ENCODE measurements at regions not wholly inside any gene's neighbourhood (a gene's known extent, or its start where the extent isn't known, plus 50 kb on each side); places are given as distances from the start of the nearest gene placed in this dataset.

DNA sequence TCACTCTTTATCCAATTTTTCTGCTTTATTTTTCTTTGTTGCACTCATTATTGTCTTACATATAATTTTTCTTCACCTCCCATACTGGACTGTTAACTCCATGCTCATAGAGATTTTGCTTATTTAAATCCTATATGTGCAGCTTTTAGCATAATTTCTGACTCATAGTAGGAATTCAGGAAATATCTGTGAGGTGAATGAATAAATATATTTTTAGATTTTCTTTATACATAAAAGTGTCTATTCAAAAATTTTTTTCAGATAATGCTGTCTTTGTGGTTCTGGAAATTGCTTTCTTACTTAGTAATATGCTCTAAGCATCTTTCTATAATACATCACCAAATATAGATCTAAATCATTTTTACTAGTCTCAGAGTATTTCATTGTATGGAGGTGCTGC lies 191.8 kb upstream of the SUCLG2 start:
- TF ChIP-seq, protein P1, sequence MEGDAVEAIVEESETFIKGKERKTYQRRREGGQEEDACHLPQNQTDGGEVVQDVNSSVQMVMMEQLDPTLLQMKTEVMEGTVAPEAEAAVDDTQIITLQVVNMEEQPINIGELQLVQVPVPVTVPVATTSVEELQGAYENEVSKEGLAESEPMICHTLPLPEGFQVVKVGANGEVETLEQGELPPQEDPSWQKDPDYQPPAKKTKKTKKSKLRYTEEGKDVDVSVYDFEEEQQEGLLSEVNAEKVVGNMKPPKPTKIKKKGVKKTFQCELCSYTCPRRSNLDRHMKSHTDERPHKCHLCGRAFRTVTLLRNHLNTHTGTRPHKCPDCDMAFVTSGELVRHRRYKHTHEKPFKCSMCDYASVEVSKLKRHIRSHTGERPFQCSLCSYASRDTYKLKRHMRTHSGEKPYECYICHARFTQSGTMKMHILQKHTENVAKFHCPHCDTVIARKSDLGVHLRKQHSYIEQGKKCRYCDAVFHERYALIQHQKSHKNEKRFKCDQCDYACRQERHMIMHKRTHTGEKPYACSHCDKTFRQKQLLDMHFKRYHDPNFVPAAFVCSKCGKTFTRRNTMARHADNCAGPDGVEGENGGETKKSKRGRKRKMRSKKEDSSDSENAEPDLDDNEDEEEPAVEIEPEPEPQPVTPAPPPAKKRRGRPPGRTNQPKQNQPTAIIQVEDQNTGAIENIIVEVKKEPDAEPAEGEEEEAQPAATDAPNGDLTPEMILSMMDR (IDR thresholded peaks at IDR 0.05), result no peak
- no peak for TF ChIP-seq POLR2A (IDR thresholded peaks at IDR 0.05)
